Heart right ventricle (tissue), 16 donors: ENCODE measurements at regions not wholly inside any gene's neighbourhood (a gene's known extent, or its start where the extent isn't known, plus 50 kb on each side); places are given as distances from the start of the nearest gene placed in this dataset.

Experiments
- ATAC-seq, 8 donors: fragments of 200-7000 bp; cut with Tn5 transposase; one replicate each; pipeline ENCODE4 v1.9.1; 2020; ENCODE audit warnings: mild to moderate bottlenecking in 8 of 8, moderate library complexity in 8 of 8, moderate number of reproducible peaks in 1 of 8
- DNase-seq, 2 donors: peaks; one replicate each; pipeline ENCODE4 v3.0.0-alpha.2; 2020
- H3K27ac ChIP-seq, 10 donors: fragments of 200-600 bp; sonication (generic) in 2 of 10; one replicate each; pipeline versions ENCODE4 v1.5.0 to v1.8.0; 2020 to 2022; ENCODE audit warnings: mild to moderate bottlenecking in 3 of 10
- H3K27me3 ChIP-seq, 7 donors: fragments of 200-600 bp; one replicate each; pipeline ENCODE4 v1.8.0; 2021 to 2022; ENCODE audit warnings: mild to moderate bottlenecking in 2 of 7
- H3K36me3 ChIP-seq, 9 donors: fragments of 200-600 bp; sonication (generic) in 1 of 9; one replicate each; pipeline versions ENCODE4 v1.5.0 to v1.8.0; 2020 to 2022; ENCODE audit warnings: mild to moderate bottlenecking in 2 of 9
- H3K4me1 ChIP-seq, 9 donors: fragments of 200-600 bp; sonication (generic) in 1 of 9; one replicate each; pipeline versions ENCODE4 v1.5.0 to v1.8.0; 2020 to 2022; ENCODE audit warnings: mild to moderate bottlenecking in 4 of 9
- H3K4me3 ChIP-seq, 10 donors: fragments of 200-600 bp; sonication (generic) in 2 of 10; one replicate each; pipeline versions ENCODE4 v1.5.0 to v1.8.0; 2020 to 2022; ENCODE audit warnings: mild to moderate bottlenecking in 7 of 10, moderate library complexity in 2 of 10
- H3K9me3 ChIP-seq, 11 donors: fragments of 200-600 bp in 10 of 11; sonication (generic) in 2 of 11; one replicate each; pipeline versions ENCODE4 v1.5.0 to v1.8.0; 2013 to 2022; ENCODE audit warnings: mild to moderate bottlenecking in 2 of 11, control low read depth in 1 of 11, moderate library complexity in 1 of 11
- CTCF ChIP-seq, 9 donors: fragments of 200-600 bp; sonication (generic) in 2 of 9; IDR thresholded peaks; one replicate each; pipeline versions ENCODE4 v1.5.0 to v1.8.0; 2021 to 2022; ENCODE audit warnings: antibody characterized with exemption in 9 of 9, mild to moderate bottlenecking in 5 of 9, moderate library complexity in 1 of 9
- WGBS, 2 donors: extraction: QIAGEN DNeasy Blood & Tissue Kit; methylation state at CpG; one replicate each; pipeline ENCODE4 v1.1.7; 2013; ENCODE audit warnings: inconsistent platforms in 1 of 2; 5-methylcytosine and 5-hydroxymethylcytosine counted together
- intact Hi-C, 10 donors: fragments of 100-400 bp; cut with DNase I; formaldehyde crosslinking; loops; one replicate each; pipeline versions ENCODE4 v1.11.1 to v1.14.2; 2022
- donor health status: Arrhythmogenic right ventricular cardiomyopathy.
- donor health status: ischemic (EF 13 %, LVEDD 7.1; RV severe dilation, severe dysfunction).
- donor health status: healthy with polysubstance abuse.
- donor health status: DM: no; HTN: yes; CAD: no.
- donor health status: DM: no; HTN: no; CAD: no.
- donor health status: ischemic (EF 25% LVEDD 6.9; RV normal size, moderate dysfunction).
- donor health status: ischemic (EF 25% LVEDD 5.7; RV mildly dilated, moderate dysfunction).
- donor health status: healthy.
- donor health status: DM: yes; HTN: yes; CAD: no.
- donor health status: Ischemic cardiomyopathy.
- donor health status: ischemic (EF 35%, LVEDD 5.7; RV mildly dilated, moderate dysfunction).
- donor health status: nonischemic (EF 11% LVEDD 7.7; RV severe dilation, severe dysfunction).
- donor health status: DM: yes; HTN: yes; CAD: no.
- donor health status: PGD.
- donor health status: ischemic (EF 29% LVEDD 5.4; RV normal size, mild dysfunction).
- donor health status: nonischemic (EF 23%, LVEDD 6.1; RV moderate dilation, normal function).

GRCh38 chr5:4372481-4372880, 767.6 kb upstream of the ADAMTS16 start:
- DNase-seq = no peak
- Histone ChIP-seq H3K36me3 (no peaks in the 10 kb centered on the region), H3K27me3 (no peaks in the 10 kb centered on the region), H3K4me3 (no peak overlapping the region), H3K9me3 (no peaks in the 10 kb centered on the region), H3K27ac (no peak overlapping the region), H3K4me1 (no peaks in the 10 kb centered on the region)
- WGBS, 2 donors = 82 to 86% methylated on average over 1 of the region's 1 CpG
- intact Hi-C loops = no loop called here
- no peak for TF ChIP-seq CTCF (IDR thresholded peaks at IDR 0.05)
- no peak for ATAC-seq

GRCh38 chr5:4373051-4373820, 766.9 kb upstream of the ADAMTS16 start:
- DNase-seq (no peak), ATAC-seq (no peak)
- H3K4me3 ChIP-seq = no peak overlapping the region
- no peak overlapping the region for H3K27ac ChIP-seq
- no peaks in the 10 kb centered on the region for H3K9me3 ChIP-seq
- H3K36me3 ChIP-seq = no peaks in the 10 kb centered on the region
- TF ChIP-seq CTCF (IDR thresholded peaks at IDR 0.05) = no peak
- H3K4me1 ChIP-seq = no peaks in the 10 kb centered on the region
- no peaks in the 10 kb centered on the region for H3K27me3 ChIP-seq
- intact Hi-C loops = no loop called here
- 58 to 80% methylated on average over 6 of the region's 6 CpGs for WGBS, 2 donors

DNA sequence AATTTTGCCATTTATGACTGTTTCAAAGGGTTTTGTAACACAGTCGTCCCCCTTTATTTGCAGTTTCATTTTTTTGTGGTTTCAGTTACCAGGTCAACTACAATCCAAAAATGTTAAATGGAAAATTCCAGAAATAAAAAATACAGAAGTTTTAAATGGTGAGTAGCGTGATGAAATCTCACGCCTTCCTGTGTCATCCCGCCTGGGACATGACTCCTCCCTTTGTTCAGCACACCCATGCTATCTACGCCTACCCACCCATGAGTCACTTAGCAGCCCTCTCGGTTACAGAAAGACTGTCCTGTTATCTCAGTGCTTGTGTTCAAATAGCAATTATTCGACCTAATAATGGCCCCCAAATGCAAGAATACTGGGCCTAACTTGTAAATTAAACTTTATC, 765.3 kb upstream of the ADAMTS16 start:
- intact Hi-C loops = no loop called here
- Histone ChIP-seq H3K4me3 (no peak overlapping the region), H3K27ac (no peak overlapping the region), H3K4me1 (no peaks in the 10 kb centered on the region), H3K9me3 (no peaks in the 10 kb centered on the region), H3K36me3 (no peaks in the 10 kb centered on the region), H3K27me3 (no peaks in the 10 kb centered on the region)
- DNase-seq (no peak), ATAC-seq (no peak)
- TF ChIP-seq CTCF (IDR thresholded peaks at IDR 0.05) = no peak
- 66 to 78% methylated on average over 7 of the region's 7 CpGs for WGBS, 2 donors

- no peaks in the 10 kb centered on the region for H3K4me1 ChIP-seq
- no peaks in the 10 kb centered on the region for H3K9me3 ChIP-seq
- intact Hi-C loops = no loop called here
- no peak for ATAC-seq
- 81 to 92% methylated on average over 7 of the region's 7 CpGs for WGBS, 2 donors
- DNase-seq = no peak
- no peak overlapping the region for H3K4me3 ChIP-seq
- no peaks in the 10 kb centered on the region for H3K27me3 ChIP-seq
- no peaks in the 10 kb centered on the region for H3K36me3 ChIP-seq
- no peak overlapping the region for H3K27ac ChIP-seq
- TF ChIP-seq CTCF (IDR thresholded peaks at IDR 0.05) = no peak
Observed at GRCh38 chr5:4375640-4376039, 764.5 kb upstream of the ADAMTS16 start.
